SK-N-SH treated with all-trans-retinoic acid at 6 μM for 48 hours (cell line): ENCODE measurements at regions not wholly inside any gene's neighbourhood (a gene's known extent, or its start where the extent isn't known, plus 50 kb on each side); places are given as distances from the start of the nearest gene placed in this dataset.

ENCODE experiments used
- ATAC-seq: fragments of 200-7000 bp; cut with Tn5 transposase; 3 replicates; pipeline ENCODE4 v1.9.1; 2020; ENCODE audit warnings: mild to moderate bottlenecking, moderate library complexity
- ARNTL ChIP-seq: fragments of 450-650 bp; formaldehyde crosslinking; IDR thresholded peaks from 2 replicates; pipeline ENCODE4 v1.5.0; 2020; ENCODE audit warnings: low read depth, mild to moderate bottlenecking, moderate library complexity, borderline replicate concordance
- BACH2 ChIP-seq: fragments of 250-450 bp; sonication (Bioruptor Pico); IDR thresholded peaks from 2 replicates; pipeline ENCODE4 v1.9.0; 2021; ENCODE audit warnings: mild to moderate bottlenecking, borderline replicate concordance
- CREB5 ChIP-seq: fragments of 250-450 bp; sonication (Bioruptor Pico); IDR thresholded peaks from 2 replicates; pipeline ENCODE4 v1.5.1; 2020; ENCODE audit warnings: low read depth, mild to moderate bottlenecking, moderate library complexity
- CSDC2 ChIP-seq: fragments of 250-450 bp; sonication (Bioruptor Pico); IDR thresholded peaks from 2 replicates; pipeline ENCODE4 v1.5.0; 2020; ENCODE audit warnings: mild to moderate bottlenecking, moderate library complexity
- ESRRG ChIP-seq: fragments of 250-450 bp; sonication (Bioruptor Pico); IDR thresholded peaks from 2 replicates; pipeline ENCODE4 v1.6.1; 2021; ENCODE audit warnings: mild to moderate bottlenecking
- GLIS3 ChIP-seq: fragments of 250-450 bp; sonication (Bioruptor Pico); IDR thresholded peaks from 2 replicates; pipeline ENCODE4 v1.5.0; 2020; ENCODE audit warnings: mild to moderate bottlenecking, moderate library complexity
- ISL1 ChIP-seq: fragments of 250-450 bp; sonication (Bioruptor Pico); IDR thresholded peaks from 2 replicates; pipeline ENCODE4 v2.1.2; 2022; ENCODE audit warnings: mild to moderate bottlenecking, moderate library complexity
- OSR1 ChIP-seq: fragments of 250-450 bp; sonication (Bioruptor Pico); IDR thresholded peaks from 2 replicates; pipeline ENCODE4 v1.8.0; 2022; ENCODE audit warnings: moderate library complexity, mild to moderate bottlenecking, inconsistent platforms
- POU6F1 ChIP-seq: fragments of 250-450 bp; sonication (Bioruptor Pico); IDR thresholded peaks from 2 replicates; pipeline ENCODE4 v1.8.0; 2021; ENCODE audit warnings: low read depth, mild to moderate bottlenecking, moderate library complexity, borderline replicate concordance
- PPARA ChIP-seq: fragments of 250-450 bp; sonication (Bioruptor Pico); IDR thresholded peaks from 2 replicates; pipeline ENCODE4 v1.5.0; 2020; ENCODE audit warnings: mild to moderate bottlenecking, borderline replicate concordance
- RARB ChIP-seq: fragments of 250-450 bp; sonication (Bioruptor Pico); IDR thresholded peaks from 2 replicates; pipeline ENCODE4 v1.8.0; 2021; ENCODE audit warnings: mild to moderate bottlenecking, moderate library complexity
- SNAI2 ChIP-seq: fragments of 250-450 bp; sonication (Bioruptor Pico); IDR thresholded peaks from 2 replicates; pipeline ENCODE4 v1.5.0; 2020; ENCODE audit warnings: mild to moderate bottlenecking, moderate library complexity
- TCF4 ChIP-seq: fragments of 250-450 bp; sonication (Bioruptor Pico); IDR thresholded peaks from 2 replicates; pipeline ENCODE4 v1.8.0; 2021; ENCODE audit warnings: mild to moderate bottlenecking, moderate library complexity, borderline replicate concordance
- TOX ChIP-seq: fragments of 250-450 bp; sonication (Bioruptor Pico); IDR thresholded peaks from 2 replicates; pipeline ENCODE4 v1.8.0; 2021; ENCODE audit warnings: mild to moderate bottlenecking, moderate library complexity, borderline replicate concordance
- TSHZ2 ChIP-seq: fragments of 250-450 bp; sonication (Bioruptor Pico); IDR thresholded peaks from 2 replicates; pipeline ENCODE4 v1.5.0; 2020; ENCODE audit warnings: mild to moderate bottlenecking, moderate library complexity
- ZC3H10 ChIP-seq: fragments of 250-450 bp; sonication (Bioruptor Pico); IDR thresholded peaks from 2 replicates; pipeline ENCODE4 v1.5.1; 2021; ENCODE audit warnings: mild to moderate bottlenecking, moderate library complexity
- ZFP3 ChIP-seq: fragments of 250-450 bp; sonication (Bioruptor Pico); IDR thresholded peaks from 2 replicates; pipeline ENCODE4 v1.5.0; 2020; ENCODE audit warnings: mild to moderate bottlenecking, moderate library complexity
- ZFP30 ChIP-seq: fragments of 450-650 bp; formaldehyde crosslinking; IDR thresholded peaks from 2 replicates; pipeline ENCODE4 v1.5.0; 2022; ENCODE audit warnings: mild to moderate bottlenecking, moderate library complexity
- ZNF565 ChIP-seq: fragments of 450-650 bp; formaldehyde crosslinking; conservative IDR thresholded peaks from 2 replicates; pipeline ENCODE4 v1.5.0; 2020; ENCODE audit warnings: low read depth, mild to moderate bottlenecking, moderate library complexity
- ZNF70 ChIP-seq: fragments of 450-650 bp; formaldehyde crosslinking; IDR thresholded peaks from 2 replicates; pipeline ENCODE4 v1.5.0; 2020; ENCODE audit warnings: mild to moderate bottlenecking, moderate library complexity

- no peak for ATAC-seq
Observed at GRCh38 chr16:65600629-65601028, 478.8 kb upstream of the CDH11 start.

GRCh38 chr16:65600046-65600445 is 478.2 kb upstream of the CDH11 start:
- TF ChIP-seq TCF4 (no peak), CSDC2 (CRISPR knock-in tag) (no peak), PPARA (no peak), ZNF565 (CRISPR knock-in tag) (no peak), CREB5 (CRISPR knock-in tag) (no peak), ESRRG (CRISPR knock-in tag) (no peak), ISL1 (CRISPR knock-in tag) (no peak), ZFP30 (CRISPR knock-in tag) (no peak)
- ATAC-seq: no peak

More at GRCh38 chr16:65600629-65601028, 478.8 kb upstream of the CDH11 start:
- no peak for TF ChIP-seq TSHZ2 (CRISPR knock-in tag)
- no peak for TF ChIP-seq ZNF70 (CRISPR knock-in tag)
- TF ChIP-seq RARB: no peak
- no peak for TF ChIP-seq ZFP3 (CRISPR knock-in tag)
- TF ChIP-seq ZNF565 (CRISPR knock-in tag): no peak
- TF ChIP-seq SNAI2: no peak
- TF ChIP-seq PPARA: no peak
- TF ChIP-seq BACH2 (CRISPR knock-in tag): no peak
- TF ChIP-seq POU6F1 (CRISPR knock-in tag): no peak
- no peak for TF ChIP-seq CSDC2 (CRISPR knock-in tag)
- no peak for TF ChIP-seq CREB5 (CRISPR knock-in tag)
- no peak for TF ChIP-seq GLIS3 (CRISPR knock-in tag)
- no peak for TF ChIP-seq ZFP30 (CRISPR knock-in tag)
- TF ChIP-seq TOX (CRISPR knock-in tag): no peak
- no peak for TF ChIP-seq ZC3H10 (CRISPR knock-in tag)
- TF ChIP-seq ARNTL (CRISPR knock-in tag): no peak

GRCh38 chr16:65598621-65599020 is 476.8 kb upstream of the CDH11 start:
- ATAC-seq: no peak
- no peak for TF ChIP-seq OSR1 (CRISPR knock-in tag)
- no peak for TF ChIP-seq ISL1 (CRISPR knock-in tag)
- TF ChIP-seq TSHZ2 (CRISPR knock-in tag): no peak
- no peak for TF ChIP-seq BACH2 (CRISPR knock-in tag)
- no peak for TF ChIP-seq ZNF565 (CRISPR knock-in tag)
